22Rv1 (cell line): ENCODE measurements at regions not wholly inside any gene's neighbourhood (a gene's known extent, or its start where the extent isn't known, plus 50 kb on each side); places are given as distances from the start of the nearest gene placed in this dataset.

Source experiments
- ZFX ChIP-seq: fragments of 450-650 bp; IDR thresholded peaks from 2 replicates; pipeline ENCODE4 v1.6.1; 2017; ENCODE audit warnings: antibody characterized with exemption, borderline replicate concordance
- TF ChIP-seq, protein P1 (sequence below): fragments of 450-650 bp; IDR thresholded peaks from 2 replicates; pipeline ENCODE4 v1.5.1; 2017; ENCODE audit warnings: mild to moderate bottlenecking

DNA sequence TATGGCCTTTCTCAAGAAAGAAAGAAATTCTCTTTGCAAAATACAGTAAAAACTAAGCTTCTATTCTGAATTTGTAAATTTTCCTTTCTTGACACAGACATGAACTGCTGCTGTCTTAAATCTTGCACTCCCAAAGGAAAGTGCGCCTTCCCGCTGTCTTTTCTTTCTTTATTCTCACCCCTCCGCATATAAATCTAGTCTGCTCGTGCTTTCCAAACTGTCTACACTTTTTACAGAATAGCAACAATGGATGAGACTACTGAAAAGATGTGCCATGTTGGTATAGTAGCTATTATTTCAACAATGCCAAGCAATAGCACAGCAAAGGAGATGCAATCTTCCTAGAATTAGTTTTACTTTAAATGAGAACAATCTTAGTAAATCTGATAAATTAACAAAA, 328.8 kb upstream of the PDE3A start:
- TF ChIP-seq, protein P1, sequence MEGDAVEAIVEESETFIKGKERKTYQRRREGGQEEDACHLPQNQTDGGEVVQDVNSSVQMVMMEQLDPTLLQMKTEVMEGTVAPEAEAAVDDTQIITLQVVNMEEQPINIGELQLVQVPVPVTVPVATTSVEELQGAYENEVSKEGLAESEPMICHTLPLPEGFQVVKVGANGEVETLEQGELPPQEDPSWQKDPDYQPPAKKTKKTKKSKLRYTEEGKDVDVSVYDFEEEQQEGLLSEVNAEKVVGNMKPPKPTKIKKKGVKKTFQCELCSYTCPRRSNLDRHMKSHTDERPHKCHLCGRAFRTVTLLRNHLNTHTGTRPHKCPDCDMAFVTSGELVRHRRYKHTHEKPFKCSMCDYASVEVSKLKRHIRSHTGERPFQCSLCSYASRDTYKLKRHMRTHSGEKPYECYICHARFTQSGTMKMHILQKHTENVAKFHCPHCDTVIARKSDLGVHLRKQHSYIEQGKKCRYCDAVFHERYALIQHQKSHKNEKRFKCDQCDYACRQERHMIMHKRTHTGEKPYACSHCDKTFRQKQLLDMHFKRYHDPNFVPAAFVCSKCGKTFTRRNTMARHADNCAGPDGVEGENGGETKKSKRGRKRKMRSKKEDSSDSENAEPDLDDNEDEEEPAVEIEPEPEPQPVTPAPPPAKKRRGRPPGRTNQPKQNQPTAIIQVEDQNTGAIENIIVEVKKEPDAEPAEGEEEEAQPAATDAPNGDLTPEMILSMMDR, result no peak
- TF ChIP-seq ZFX, result no peak
